GM21515 (cell line): ENCODE measurements at regions not wholly inside any gene's neighbourhood (a gene's known extent, or its start where the extent isn't known, plus 50 kb on each side); places are given as distances from the start of the nearest gene placed in this dataset.

Source experiments
- ATAC-seq: cut with Tn5 transposase; IDR thresholded peaks from one replicate; pipeline ENCODE4 v1.9.1; 2021; ENCODE audit not compliant: unreplicated experiment

DNA sequence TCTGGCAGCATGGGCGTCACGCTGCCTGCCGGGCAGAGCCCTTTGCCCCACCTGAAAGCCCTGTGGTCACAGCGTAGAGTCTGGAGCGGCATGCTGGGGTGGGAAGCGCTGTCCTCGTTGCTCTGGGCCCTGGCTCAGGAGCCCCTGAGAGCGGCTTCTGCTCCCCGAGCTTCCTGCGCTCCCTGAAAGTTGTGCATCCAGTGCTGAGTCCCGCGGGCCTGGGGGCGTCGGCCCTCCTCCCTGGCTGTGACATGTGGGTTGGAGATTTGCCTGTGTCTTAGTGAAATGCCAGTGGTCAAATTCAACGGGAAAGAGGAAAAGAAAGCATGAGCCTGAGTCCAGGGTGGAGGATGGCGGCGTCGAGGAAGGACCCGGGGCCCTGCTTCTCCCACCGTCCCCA, 1208.0 kb downstream of the BRD1 start:
- ATAC-seq = no peak

DNA sequence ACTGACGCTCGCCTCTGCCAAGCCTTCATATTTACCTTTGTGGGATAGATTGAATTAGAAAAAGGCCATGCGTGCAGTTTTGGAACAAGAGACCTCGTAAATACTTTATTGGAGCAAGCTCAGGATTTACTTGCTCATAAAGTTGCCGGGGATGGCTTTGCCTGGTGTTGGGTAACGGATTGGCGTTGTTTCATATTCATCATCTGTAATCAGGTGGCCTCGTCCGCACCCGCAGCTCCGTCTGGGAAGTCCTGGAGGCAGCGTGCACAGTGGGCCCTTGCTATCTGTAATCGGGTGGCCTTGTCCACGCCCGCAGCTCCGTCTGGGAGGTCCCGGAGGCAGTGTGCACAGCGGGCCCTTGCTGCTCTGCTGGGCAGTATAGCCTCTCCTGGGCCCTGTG, 1209.3 kb downstream of the BRD1 start:
- ATAC-seq = no peak

DNA sequence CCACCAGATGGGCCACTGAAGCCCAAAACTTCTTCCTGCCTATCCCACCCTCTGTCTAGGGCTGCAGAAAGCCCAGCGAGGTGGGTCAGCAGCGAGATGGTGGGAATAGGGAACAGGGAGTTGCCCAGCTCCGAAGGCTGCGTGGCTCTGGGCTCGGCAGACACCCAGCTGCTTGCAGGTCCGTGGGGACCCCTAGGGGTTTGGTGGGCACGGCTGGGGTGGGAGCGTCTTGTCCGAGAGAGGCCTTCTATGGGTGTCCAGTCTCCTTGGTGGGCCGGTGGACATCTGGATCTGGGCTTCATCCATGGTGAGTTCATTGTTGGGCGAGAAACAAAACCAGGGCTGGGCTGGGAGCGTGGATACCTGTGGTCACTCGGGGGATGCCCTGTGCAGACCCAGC, 1211.0 kb downstream of the BRD1 start:
- ATAC-seq = no peak

DNA sequence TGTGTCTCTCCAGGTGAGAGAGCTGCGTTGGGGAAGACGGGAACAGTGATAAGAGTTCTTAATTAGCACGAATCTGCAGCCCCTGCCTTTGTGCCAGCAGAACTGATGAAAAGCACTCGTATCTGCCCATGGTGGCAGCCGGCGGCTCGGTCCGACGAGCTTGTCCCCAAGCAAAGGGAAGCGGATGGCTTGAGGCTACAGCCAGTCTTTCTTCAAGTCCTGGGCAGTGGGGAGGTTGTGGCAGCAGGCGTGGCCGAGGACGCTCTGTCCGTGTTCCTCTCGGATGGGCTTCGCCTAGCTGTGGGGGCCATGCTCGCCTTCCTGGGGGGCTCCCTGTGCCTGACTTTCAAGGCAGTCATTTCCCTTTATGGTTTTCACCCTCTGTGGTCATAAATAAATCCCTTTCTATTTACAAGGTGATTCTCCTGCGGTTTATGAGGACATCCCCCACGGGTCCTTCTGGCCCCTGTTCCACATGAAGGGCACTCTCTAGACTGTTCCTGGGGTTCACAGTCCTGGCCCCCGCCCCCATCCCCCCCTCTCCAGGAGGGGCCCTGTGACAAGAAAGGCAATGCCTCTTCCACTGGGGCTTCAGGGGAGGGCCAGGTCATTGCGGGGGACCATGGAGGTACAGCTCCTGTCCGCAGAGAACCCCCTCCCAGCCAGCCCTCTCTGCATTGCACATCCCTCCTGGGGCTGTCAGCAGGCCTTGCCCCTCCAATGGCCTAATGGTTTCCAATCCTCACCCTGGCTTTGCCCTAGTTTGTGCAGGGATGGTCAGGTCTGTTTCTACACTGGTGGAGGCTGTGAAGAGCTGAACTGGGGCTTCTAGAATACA, 1212.3 kb downstream of the BRD1 start:
- ATAC-seq = no peak

DNA sequence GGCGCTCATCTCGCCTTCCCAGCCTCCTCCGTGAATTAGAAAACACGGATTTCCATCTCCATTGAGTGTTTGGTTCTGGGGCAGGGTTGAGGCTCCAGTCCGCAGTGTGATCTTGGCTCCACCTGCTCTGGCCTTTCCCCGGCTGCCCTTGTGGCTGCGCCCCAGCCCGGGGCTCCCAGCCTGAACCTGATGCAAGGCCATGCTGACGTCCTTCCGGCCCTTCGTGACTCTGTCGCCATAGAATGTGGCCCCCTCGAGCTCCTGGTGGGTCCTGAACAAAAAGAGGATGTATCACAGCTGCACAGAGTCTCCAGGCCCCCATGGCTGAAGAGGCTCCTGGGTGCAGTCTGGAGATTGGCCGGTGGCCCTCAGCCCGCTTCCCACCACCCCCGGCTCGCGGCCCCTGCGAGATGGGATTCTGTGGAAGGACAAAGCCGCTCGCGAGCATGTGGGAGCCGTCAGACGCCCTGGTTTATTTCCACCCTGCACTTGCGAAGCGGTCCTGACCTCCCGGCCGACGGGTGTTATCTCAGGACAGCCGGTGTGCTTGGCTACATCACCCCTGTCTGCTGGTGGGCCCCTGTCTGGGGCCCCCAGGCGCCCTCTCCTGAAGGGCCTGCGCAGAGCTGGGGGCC, 1214.0 kb downstream of the BRD1 start:
- ATAC-seq = no peak

DNA sequence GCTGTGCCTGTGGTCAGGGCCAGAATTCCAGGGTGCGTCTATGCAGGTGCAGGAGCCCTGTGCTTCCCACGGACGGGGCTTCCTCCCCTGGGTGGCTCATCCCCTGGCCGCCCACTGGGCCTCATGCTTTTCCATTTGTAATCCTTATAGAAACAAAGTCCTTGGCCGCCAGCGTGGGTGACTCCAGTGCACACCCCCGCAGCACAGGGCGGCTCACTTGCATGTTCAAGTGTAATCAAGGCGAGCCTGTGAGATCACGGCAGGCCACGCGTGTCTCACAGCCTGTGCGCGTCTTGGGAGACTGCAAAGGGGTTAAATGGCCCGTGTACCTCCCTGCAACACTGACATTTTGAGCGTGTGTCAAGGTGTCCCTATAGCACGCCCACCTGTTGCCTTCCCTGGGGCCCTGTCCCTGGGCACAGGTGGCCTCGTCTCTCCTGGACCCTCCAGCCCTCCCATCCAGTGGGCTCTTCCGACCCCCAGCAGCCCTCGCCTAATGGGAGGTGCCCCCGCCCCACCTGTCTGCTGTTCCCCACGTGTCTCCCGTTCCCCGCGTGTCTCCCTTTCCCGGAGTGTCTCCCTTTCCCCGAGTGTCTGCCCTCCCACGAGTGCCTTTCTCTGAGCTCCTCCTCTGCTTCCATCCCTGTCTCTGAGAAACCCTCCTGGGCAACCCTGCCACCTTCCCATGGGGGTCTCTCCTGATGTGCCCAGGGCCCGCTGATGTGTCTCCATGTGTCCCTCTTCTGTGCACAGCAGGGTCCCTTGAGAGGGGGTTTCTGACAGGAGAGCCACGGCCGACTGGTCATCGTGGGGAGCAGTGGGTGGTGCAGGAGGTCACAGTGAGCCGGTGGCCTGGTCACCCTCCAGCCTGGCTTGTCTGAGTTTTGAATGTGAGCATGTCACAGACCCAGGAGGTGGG, 1215.3 kb downstream of the BRD1 start:
- no peak for ATAC-seq

DNA sequence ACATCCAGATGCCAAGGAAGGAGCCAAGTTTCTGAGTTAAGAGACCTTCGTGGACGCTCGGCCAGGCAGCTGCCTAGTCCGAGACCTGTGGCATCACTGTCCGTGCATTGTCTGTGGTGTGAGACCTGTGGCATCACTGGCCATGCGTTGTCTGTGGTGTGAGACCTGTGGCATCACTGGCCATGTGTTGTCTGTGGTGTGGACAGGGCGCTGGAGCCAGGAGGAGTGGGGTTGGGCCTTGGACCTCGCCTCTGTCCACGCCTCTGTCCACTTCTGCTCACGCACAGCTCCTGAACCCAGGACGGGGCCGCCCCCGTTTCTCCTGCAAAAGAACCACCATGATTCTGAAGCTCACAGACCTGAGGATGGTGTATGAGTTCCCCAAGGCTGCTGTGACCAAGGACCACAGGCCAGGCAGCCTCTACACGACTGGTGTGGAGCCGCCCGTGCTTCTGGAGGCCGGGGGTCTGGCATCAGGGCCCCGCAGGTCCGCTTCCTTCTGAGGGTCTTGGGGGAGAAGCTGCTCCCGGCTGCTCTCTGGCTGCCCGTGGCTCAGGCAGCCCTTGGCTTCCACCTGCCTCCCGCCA, 1218.3 kb downstream of the BRD1 start:
- no peak for ATAC-seq

DNA sequence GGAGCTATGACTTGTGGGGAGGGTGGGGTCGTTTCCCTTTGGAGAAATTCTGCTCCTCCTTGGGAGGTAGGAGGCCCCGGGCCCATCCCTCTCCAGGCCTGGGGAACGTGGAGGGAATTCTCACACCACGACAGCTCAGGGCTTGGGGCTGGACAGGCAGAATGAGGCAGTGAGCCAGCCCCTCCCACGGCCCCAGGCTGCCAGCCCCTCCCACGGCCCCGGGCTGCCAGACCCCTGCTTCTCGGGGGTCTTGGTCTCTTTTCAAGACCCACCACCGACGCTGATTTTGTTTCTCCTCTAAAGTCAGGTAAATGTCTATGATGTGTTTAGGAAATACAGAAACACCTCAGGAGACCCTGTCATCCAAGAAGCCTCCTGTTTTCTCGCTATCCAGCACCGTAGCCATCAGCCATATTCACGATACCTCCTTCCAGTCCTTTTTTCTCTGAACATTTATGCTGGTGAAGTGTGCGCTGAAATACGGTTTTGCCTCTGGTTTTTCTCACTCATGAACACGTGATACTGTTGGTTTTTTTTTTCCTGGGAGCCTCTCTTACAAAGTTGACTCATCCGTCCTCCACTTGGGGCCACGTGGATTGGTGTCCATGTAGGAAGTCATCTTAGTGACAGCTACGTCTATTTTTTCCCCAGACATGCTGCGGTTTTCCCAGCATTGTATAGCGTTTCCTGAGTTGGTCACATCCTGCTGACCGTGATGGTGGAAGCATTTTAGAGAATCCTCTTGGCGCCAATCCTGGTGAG, 1219.6 kb downstream of the BRD1 start:
- no peak for ATAC-seq

DNA sequence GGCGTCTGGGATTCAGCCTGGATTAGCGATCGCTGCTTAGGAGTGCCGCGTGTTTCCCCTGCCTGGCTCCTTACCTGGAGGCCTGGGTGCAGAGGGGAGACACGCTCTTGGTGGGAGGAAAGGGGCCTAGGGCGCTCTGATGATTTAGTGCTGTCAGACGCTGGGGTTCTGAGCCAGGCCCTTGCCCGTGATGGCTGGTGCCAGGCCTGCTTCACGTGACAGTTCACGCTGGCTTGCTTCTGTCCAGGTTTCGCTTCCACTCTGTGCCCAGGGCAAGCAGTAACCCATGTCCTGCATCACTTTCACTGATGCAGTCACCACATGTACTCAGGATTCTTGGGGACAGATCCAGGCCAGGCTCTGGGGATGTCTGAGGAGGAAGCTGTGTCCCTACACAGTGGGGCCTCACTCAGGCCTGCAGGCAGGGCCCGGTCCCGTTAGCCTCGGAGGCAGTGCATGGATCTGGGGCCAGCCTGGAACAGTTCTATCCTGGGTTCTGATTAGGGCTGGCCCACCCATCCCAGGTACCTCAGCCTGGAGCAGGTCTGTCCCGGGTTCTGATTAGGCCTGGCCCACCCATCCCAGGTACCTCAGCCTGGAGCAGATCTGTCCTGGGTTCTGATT, 1220.9 kb downstream of the BRD1 start:
- ATAC-seq = no peak

DNA sequence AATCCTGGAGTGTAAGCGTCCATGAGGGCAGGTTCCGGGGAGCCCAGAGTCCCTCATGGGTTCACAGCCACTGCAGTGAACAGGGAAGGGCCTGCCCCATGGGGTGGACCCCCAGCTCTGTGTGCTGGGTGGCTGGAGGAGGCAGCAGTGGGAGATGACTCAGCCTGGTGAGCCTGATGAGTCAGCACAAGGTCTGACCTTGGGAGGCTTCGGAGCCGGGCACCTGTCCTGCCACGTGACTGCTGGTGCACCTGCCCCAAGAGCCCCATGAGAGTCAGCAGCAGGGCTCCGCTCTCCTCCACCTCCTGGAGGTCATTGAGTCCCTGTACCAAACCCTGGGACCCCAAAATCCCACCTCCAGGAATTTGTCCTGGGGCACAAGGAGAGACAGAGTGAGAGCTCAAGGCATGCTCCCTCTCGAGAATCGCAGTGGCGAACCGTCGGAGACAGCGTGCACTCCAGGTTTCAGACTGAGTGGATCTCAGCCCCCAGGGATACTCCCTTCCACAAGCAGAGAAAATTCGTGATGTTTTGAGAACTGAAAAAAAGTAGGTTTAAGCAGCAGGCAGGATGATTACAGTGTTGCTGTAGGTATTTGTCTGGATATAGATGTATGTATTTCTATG, 1221.7 kb downstream of the BRD1 start:
- ATAC-seq = no peak

DNA sequence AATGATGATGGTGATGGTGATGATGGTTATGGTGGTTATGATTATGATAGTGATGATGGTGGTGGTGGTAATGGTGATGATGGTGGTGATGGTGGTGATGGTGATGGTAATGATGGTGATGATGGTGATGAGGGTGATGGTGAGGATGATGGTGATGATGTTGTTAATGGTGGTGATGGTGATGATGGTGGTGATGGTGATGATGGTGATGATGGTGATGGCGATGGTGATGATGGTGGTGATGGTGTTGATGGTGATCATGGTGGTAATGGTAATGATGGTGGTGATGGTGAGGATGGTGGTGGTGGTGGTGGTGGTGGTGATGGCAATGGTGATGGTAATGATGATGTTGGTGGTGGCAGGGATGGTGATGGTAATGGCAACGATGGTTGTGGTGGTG, 1222.5 kb downstream of the BRD1 start:
- ATAC-seq = no peak

DNA sequence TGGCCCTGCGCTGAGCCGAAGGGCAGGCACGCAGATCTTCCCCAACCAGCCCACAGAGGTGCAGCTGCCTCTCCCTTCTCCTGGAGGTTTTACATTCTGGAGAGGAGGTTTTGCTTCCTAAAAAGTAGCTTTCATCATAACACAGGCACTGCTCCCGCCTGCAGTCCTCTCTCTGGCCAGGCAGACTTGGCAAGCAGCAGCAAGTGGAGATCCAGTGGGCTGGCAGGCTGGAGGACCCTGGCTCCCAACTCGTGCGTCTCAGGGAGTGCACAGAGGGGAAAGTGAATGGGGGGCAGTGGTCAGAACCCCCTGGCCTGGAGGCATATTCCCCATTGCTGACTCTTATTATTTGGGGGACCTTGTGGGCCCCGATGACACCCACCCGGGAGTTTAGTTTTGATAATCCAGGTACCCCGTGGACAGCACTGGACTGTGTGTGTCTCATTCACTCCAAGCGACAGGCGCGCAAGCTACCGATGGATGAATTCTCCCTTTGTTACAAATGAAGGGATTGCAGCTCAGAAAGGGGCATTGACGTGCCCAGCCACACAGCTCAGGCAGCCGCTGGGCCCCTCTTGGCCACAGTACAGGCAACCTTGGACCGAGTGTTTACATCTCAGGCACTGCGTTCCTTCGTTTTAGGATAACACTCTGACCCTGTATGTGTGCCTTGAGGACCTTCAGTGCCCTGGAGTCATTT, 1223.9 kb downstream of the BRD1 start:
- no peak for ATAC-seq

DNA sequence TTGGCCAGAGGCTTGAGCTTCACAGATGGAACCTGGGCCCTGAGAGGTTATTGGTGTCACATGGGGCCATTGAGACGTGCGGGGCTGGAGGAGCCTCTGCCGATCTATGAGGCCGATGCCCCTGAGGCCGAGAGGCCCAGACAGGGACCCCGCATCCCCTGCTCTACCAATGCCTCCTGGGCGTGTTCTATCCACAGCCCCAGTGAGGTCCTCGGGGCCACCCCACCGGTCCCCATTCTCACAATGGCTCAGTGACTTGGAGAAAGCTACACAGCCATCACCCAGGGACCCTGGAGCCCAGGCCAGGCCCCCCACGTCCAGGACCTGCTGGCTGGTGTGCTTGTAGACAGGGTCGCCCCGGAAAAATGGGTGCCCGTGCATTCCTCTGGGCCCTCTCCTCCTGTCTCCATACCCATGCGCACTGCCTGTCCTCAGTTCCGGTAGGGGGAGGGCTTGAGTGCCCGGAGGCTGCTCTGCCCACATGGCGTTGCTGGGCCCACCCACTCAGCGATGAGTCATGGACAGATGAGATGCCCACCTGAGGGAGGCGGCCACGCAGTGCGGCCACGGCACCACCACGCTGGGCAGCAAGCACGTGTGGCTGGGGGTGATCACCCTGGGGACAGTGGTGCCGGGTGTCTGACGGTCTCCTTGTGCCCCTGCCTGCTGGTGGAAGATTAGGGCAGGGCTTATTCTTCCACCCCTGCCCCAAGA, 1224.7 kb downstream of the BRD1 start:
- ATAC-seq = no peak

DNA sequence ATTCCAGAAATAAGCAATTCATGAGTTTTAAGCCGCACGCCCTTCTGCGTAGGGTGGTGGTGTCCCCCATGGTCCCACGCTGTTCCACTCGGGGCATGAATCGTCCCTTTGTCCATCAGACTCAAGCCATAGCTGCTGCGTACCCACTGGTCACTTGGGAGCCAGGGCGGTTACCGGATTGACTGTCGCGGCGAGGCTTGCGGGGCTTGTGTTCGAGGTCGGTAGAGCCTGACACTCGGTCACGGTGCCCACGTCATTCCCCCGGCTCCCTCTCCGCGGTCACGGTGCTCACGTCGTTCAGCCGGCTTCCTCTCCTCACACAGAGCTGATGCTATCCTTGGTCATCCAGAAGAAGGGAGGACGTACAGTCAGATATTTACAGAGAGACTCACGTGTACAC, 1227.0 kb downstream of the BRD1 start:
- no peak for ATAC-seq

DNA sequence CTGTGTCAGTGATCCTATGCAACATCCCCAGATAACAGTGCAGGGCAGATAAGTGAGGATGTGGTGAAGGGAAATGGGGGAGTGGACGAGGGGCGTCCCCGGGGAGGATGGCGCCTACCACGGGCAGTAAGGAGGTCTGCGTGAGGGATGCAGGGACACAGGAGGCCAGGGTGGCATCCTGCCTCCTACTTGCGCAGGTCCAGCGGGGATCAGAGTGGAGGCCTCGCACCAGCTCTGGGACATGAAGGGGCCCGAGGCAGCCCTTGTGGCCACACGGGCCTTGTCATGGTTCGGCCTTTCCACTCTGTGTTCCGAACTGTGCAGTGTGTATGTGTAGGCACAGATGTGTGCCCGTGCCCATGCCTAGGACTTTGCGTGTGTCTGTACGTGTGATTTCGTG, 1227.5 kb downstream of the BRD1 start:
- no peak for ATAC-seq

DNA sequence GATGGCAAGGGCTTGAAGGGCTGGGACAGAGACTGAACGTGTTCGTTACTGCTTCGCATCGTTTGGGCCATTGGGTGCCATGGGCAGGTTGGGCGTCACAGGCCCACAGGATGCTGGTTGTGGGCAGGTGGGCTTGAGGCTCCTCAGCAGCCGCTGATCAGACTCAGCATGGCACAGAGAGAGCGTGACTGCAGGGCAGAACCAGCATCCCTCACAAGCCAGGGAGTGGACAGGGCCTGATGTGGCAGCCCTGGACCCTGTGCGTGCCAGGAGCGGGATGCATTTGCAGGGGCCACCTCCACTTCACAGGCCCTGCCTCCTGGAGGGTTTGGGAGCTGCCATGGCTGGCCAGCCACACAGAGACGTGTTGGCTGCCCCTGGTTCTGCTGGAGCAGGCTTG, 1228.3 kb downstream of the BRD1 start:
- ATAC-seq = no peak

DNA sequence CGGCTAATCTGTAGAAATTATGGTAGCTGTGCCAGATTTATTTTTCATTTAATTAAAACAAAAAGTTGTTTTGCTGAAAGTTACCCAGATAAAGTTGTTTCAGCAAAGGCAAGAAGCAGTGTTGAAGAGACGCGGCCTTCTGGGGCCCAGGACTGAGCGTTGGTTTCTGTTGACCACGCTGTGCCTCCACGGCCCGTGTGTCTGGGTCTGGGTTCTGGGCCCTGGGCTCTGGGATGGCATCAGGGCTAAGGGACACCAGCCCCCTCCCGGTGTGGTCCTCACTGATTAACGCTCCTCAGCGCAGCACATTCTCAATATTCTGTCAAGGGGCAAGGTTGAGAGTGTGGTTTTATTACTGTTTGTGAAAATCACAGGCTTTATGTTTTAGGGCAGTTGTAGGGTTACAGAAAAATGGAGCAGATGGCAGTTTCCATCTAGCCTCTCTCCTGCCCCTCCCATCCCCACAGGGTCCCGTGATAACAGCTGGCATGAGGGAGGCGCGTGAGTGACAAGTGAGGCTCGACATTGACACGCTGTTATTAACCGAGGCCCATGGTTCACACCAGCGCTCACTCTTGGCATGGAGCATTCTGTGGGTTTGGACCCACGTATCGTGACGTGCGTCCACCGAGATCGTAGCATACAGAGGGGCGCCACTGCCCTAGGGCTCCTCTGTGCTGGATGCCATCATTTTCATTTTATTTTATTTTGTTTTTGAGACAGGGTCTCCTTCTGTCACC, 1231.4 kb downstream of the BRD1 start:
- no peak for ATAC-seq

DNA sequence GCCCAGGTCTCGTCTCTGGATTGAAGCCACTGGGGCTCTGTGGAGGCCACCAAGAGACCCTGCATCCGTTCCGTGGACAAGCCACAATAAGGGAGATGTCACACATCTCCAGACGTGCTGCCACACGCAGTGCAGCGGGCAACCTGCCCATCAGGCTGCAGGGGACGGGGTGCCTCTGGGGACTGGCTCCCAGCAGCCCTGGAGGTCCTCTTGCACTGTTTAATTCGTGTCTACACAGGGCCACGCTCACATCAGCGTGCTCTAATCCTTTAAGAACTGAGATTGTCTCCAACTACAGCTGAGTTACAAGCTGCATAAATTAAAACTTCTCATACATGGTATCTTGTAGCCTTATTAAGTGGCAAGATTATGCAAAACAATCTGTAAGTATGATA, 1232.2 kb downstream of the BRD1 start:
- no peak for ATAC-seq
